ENCODE measurements at regions not wholly inside any gene's neighbourhood (a gene's known extent, or its start where the extent isn't known, plus 50 kb on each side); places are given as distances from the start of the nearest gene placed in this dataset.
"Not testable (repeated sequence)": the region's sequence is repeated elsewhere in the genome, so short reads cannot be mapped to it uniquely, and the experiment has no call there.

DNA sequence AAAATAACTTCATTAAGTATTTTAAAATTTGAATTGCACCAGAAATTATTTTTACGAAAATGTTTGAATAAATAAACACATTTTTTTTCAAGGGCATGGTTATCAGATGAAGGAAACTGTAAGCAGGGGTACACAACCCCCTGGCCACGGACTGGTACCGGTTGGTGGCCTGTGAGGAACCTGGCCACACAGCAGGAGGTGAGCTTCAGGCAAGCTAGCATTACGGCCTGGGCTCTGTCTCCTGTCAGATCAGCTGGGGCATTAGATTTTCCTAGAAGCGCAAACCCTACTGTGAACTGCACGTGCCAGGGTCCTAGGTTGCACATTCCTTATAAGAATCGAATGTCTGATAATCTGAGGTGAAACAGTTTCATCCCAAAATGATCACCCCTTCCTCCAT lies 1499.7 kb upstream of the AGA start:
- no peak for DNase-seq (ENCODE audit: low read depth in 3 of 3, low spot score in 1 of 3)

DNA sequence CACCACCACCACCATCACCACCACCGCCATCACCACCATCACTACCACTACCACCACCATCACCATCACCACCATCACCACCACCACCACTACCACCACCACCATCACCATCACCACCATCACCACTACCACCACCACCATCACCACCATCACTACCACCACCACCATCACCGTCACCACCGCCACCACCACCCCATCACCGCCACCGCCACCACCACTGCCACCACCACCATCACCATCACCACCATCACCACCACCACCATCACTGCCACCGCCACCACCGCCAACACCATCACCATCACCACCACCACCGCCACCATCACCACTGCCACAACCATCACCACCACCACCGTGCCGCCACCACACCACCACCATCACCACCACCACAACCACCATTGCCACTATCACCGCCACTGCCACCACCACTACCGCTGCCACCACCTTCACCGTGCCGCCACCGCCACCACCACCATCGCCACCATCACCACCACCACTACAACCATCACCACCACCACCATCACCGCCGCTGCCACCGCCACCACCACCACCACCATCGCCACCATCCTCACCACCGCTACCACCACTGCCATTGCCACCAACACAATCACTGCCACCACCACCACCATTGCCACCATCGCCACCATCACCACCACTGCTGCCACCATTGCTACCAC lies 1511.3 kb upstream of the AGA start:
- DNase-seq (ENCODE audit: low read depth in 3 of 3, low spot score in 1 of 3): no peak

DNA sequence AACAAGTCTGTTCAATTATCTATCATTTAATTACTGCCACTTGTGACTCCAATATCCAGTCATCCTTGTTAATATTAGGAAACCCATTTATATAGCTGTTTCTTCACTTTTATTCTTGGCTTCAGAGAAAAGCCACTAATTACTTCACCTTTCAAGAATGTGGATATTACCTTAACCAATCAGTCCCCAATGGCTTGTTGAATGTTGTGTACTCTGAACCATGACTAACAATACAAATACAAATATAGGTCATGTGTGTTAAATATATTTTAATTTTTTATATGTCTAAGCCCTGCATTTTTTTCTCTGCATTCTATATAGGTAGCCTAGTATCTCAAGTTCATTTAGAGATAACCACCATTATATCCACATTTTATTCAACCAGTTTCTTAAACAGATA lies 1513.4 kb upstream of the AGA start:
- DNase-seq (ENCODE audit: low read depth in 3 of 3, low spot score in 1 of 3): no peak

DNA sequence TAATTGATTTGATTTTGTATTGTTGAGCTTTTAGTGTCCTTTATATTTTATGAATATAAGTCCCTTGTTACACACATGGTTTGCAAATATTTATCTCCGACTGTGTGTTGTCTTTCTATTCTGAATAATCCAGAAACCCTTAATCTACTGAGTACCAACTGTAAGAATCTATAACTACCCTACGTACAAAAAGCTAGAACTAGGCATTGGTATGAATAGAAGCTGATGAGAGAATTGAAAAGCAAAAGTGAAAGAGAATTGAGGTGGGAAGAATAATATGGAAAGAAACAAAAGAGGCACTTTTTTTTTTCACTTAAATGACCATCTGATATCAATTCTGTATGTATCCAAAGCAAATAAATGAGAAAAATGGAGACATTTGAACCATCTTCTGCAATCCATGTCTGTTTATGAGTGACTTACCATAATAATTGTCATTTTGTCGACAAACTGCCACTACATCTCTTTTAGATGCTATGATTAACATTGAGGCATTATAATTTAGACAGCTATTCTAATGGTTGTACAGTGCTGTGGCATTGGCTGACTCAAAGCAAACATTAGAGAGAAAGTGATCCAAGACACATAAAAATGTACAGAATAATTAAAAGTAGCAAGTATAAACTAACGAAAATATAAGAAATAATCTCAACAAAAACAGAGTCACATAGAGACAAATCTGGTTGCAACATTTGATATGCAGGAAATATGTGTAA lies 1516.6 kb upstream of the AGA start:
- no peak for DNase-seq (ENCODE audit: low read depth in 3 of 3, low spot score in 1 of 3)

DNA sequence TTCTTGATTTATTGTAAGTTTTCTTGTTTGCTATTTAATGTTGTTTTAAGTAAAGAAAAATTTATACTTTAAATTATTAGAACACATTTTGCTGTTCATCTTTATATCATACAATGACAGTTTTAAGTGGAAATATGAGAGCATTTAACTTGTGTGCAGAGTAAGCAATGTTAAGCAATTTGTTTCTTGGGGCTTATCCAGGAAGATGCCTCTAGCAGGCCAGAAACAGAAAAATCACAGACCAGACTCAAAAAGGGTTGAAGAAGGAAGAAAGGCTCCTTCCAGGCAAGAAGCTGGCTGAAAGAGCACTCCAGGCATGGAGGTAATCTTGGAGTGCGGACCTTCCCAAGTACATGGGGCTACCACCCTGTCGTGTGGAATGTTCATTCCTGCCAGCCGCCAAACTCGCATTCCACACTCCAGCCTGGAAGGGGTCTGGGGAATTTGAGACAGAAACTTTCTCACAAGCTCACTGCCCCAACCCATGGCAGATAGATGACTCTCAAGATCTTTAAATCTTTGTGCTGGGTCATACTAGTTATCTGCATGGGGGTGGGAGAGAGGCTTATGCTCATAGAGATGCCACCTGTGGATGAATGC lies 1521.3 kb upstream of the AGA start:
- DNase-seq (ENCODE audit: low read depth in 3 of 3, low spot score in 1 of 3): no peak

DNA sequence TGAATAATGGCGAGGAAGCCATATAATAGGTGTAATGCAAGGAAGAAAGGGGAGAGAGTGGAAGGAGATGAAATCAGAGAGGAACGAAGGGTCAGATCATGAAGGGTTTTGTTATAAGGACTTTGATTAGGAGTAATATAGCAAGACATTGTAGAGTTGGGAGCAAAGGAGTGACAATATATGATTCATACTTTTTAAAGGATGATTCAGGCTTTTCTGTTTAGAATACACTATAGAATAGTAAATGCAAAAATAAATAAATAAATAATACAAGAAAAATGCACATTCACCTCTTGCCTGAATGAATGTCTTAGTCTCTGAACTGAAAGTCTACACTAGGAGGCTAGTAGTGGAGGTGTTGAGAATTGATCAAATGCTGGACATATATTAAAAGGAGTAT lies 1524.4 kb upstream of the AGA start:
- DNase-seq (ENCODE audit: low read depth in 3 of 3, low spot score in 1 of 3): no peak

DNA sequence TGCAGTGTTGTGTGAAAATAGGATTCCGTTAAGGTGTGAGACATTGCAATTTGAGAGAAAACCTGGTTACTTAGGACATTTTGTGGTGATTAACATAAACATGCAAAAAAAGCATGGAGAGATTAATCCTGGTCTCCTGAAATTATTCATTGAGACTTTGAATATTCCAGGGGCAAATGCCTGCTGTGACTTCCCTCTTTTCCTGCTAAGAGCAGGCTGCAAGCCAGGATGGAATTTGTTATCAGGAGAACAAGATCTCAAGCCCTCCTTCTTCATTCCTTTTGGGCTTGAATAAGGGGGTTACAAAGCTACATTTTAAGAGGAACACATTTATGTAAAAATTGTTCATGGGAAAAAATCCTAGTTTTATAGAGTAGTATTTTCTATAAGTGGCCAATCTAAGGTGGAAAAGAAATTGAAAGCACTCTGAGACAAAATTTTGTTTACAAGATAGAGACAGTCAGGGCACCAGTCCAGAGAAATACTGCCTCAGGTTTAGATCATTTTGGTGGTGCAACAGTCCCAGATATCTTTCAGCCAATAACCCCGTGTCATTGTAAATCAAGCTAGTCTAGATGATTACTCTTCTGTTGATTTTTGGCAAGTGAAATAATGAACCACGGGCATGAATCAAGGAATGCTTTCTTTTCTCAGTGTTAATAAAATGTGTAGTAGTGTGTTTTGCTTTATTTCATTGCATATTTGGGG lies 1528.3 kb upstream of the AGA start:
- no peak for DNase-seq (ENCODE audit: low read depth in 3 of 3, low spot score in 1 of 3)

DNA sequence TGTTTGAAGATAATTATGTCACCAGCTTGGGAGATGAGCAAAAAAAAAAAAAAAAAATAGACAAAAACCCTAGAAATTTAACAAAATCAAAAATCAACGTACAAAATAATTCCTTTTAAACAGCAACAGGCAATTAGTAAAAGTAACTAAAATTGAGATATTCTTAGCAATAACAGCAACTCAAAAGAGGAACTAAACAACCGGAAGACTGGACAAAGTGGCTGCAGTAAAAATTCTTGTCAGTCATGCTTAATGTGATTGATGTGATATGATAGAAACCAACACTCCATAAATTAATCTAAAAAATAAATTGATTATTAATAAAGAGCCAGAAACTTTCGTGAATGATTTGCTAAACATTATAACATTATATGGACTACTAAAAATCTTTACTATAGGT lies 1534.6 kb upstream of the AGA start:
- DNase-seq (ENCODE audit: low read depth in 3 of 3, low spot score in 1 of 3): no peak

DNA sequence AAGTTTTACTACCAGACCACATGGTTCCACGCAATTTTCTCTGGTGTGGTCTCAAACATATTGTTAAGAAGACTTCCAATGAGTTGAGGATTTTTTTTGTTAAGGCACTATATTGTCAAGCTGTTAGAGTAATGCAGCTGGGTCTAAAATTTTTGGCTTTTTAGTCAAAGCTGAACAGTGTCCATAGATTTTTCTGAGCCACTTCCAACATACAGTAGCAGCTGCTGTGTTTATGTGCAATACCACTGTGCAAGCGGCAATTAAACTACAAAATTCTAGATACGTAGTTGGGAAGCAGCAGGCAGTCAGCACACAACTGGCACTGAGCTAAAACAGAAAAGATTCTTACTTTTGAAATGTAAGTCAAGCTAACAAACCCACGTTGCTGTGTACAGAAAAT lies 1551.1 kb upstream of the AGA start:
- no peak for DNase-seq (ENCODE audit: low read depth in 3 of 3, low spot score in 1 of 3)

DNA sequence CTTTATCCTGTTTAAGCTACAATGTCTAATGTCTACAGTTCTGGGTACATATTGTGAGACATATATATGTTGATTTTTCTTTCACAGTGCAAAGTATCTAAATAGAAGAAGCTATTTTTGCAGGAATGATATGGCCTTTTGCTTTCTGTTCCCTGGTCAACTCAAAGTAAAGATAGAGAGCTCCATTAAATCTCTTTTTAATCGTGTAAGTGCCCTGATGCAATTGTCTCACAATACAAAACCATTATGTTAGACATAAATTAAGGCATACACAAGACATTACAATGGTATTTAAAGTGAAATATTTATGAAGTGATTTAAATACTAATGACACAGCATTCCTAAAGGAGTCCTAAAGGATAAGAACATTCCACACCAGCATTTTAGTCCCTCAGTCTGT lies 1559.7 kb upstream of the AGA start:
- no peak for DNase-seq (ENCODE audit: low read depth in 3 of 3, low spot score in 1 of 3)

DNA sequence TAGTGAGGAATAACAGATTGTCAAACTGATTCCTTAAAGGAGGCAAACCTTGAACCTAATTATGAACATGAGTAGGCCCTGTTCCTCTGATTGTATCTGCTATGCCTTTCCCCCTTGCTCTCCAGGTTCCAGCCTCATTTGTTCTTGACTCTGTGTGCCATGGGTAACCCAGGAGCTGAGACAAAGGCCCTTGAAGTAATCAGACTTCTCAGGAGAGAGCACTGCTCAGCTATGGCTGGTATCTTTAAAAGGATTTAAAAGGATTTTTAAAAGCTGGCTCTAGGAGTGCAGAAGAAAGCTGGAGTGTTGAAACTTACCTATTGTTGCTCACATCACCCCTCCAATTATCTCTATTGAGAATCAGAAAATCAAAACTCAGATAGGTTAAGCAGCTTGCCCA lies 1565.5 kb upstream of the AGA start:
- DNase-seq (ENCODE audit: low read depth in 3 of 3, low spot score in 1 of 3): no peak

DNA sequence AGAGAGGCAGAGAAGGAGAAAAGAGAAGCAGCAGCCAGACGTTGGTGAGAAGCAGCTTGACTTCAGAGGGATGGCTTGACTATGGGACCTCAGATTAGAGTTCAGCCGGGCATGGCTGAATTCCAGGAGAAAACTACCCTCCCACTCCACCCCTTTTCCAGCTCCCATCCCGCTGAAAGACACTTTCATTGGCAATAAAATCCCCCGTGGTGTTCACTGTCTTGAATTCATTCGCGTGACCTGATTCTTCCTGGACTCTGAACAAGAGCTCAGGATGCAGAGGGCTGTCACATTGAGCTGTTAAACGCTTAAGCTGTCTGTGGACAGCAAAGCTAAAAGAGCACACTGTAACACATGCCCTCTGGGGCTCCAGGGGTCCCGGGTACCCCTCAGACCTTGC lies 1575.3 kb upstream of the AGA start:
- no peak for DNase-seq (ENCODE audit: low read depth in 3 of 3, low spot score in 1 of 3)

DNA sequence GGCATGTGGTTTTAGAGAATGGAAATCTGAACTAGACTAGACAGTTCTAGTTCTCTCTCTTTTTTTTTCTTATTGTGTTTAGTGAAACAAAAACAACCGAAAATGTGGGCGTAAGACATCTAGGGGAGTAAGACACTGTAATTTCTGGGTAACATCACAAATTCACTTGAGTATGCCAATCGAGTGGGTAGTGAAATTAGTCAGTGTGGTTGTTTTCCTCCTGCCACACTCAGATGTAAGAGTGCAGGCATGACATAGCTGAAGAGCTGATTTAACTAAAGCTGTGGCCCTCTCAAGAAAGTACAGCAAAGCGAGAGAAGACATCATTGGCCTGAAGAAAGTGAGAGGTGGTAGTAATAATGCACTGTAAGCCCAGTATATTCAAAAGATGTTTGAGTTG lies 1585.3 kb upstream of the AGA start:
- no peak for DNase-seq (ENCODE audit: low read depth in 3 of 3, low spot score in 1 of 3)

DNA sequence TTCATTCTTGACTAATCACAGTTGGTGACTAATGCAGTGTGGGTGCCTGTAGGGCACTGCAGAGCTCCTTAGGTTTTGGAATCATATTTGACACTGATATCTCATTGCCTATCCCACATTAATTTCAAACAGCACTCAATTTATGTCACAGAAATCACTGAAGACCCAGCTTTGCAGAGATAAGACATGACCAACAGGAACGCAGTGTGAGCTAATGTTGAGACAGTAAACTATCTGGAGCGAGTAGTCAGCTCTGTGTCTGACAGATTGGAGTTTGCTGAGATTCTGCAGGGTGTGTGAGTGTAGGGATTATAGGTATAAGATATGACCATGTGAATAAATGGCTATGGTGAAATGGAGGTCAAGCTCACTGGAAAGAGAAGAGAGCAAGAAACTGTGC lies 1586.1 kb upstream of the AGA start:
- DNase-seq (ENCODE audit: low read depth in 3 of 3, low spot score in 1 of 3): no peak

DNA sequence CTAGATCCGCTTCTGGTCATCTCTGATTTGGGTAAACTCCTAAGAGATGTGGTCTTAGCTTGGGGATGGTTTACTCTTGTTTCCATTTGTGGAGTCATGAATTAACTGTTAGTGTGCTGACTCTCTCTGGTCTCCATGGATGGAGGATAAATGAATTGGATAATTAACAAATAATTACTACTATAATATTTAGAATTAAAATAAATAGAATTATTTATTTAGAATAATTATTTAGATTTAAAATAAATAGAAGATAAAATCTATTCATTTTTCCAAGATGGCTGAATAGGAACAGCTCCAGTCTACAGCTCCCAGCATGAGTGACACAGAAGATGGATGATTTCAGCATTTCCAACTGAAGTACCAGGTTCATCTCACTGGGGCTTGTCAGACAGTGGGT lies 1587.4 kb upstream of the AGA start:
- DNase-seq (ENCODE audit: low read depth in 3 of 3, low spot score in 1 of 3): no peak

DNA sequence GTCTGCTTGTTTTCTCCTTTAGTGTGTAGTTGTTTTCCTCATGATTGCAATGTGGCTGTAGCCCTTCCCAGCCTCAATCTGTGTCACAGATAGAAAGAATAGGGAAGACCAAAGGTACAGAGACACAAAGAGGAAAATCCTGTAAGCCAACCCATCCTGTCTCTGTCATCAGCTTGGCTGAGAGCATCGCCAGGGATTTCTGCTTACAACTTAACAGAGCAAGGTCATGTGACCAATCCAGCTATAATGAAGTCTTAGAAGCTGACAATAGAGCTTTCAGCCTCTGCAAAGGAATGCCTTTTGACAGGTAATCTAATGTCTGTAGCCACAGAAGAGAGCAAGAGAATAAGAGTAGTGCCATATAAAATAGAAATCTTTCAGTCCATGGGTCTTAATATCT lies 1598.0 kb upstream of the AGA start:
- DNase-seq (ENCODE audit: low read depth in 3 of 3, low spot score in 1 of 3): no peak

DNA sequence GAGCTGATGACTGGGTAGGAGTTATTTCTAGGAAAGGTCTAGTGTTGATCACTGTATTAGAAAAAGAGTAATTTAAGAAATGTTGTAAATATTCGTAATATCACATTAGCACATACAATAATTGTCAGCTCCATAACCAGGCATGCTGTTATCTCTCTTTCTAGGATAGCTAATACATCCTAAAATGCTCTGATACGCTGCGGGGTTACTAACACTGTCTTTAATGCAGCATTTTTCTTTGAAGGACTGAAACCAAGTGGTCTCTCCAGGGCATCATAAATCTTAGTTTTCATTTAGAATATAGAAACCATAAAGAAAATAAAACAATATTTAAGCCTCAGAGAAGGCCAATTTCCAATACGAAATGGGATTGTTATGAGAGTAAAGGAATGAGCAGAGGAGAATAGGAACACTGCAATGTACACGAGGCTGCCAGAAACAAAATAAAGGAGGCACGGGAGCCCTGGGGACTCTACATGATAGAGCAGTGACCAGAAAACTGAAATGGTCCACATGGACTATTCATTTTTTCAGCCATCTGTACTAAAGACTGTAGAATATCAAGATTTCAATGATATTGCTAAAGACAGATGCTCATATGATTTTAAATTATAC lies 1606.7 kb upstream of the AGA start:
- DNase-seq (ENCODE audit: low read depth in 3 of 3, low spot score in 1 of 3): no peak

DNA sequence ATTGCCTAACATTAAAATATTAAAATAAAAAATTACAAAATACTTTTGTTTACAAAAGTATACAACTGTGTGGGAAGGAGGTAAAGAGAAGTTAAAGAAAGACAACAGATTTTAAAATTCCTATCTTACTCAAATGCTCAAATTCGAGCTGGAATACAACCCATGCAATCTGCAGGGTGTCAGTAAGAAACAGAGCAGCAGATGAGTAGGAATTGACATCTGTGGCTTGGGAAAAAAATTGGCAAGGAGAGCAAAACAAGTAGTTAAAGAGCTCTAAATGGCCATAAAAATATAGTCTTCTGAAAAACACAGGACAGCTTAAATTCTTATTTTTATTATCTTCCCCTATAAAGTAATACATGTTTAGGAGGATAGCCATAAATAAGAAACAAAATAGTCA lies 1609.0 kb upstream of the AGA start:
- no peak for DNase-seq (ENCODE audit: low read depth in 3 of 3, low spot score in 1 of 3)

DNA sequence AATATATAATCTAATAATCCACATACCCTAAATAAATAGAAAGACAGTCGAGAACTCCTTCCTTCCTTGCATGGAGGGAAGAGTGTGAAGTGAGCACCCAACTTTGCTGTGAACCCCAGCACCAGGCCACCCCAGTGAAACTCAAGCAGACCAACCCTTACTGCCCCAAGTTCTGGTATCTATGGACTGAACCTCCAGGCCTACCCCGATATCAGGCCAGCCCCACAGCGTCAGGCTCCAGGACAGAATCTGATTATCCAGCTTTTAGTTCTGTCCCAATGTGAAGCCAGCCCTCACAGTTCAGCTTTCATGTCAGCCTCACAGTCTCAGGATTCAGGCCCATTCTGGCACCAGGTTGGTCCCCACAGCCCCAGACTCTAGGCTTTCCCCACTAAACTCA lies 1617.2 kb upstream of the AGA start:
- no peak for DNase-seq (ENCODE audit: low read depth in 3 of 3, low spot score in 1 of 3)

DNA sequence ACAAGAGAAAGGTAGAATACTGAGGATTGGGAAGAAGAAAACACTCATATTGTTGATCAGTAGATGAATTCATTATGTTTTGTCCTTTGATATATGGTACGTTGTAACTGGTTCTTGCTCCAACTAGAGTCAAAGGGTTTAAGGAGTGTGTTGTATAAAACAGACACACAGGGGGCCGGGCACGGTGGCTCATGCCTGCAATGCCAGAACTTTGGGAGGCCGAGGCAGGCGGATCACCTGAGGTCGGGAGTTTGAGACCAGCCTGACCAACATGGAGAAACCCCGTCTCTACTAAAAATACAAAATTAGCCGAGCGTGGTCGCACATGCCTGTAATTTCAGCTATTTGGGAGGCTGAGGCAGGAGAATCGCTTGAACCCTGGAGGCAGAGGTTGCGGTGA lies 1624.0 kb upstream of the AGA start:
- not testable (repeated sequence) for DNase-seq (ENCODE audit: low read depth in 3 of 3, low spot score in 1 of 3)

DNA sequence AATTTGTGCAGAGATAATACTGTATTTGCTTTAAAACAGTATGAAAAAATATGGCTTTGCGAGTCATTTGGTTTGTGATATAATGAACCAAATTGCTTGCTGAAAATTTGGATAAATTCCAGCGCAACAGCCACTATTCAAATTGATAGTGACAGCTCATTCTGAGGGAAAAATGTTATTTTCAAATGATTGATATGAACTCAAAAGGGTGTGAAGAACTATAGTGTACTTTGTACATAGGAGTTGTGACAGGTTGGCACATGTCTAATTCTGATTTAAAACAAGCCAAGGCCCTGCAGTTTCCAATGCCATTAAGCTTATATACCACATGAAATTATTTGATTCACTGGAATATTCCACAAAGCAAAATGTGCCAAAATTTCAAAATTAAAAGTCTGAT lies 1628.9 kb upstream of the AGA start:
- DNase-seq (ENCODE audit: low read depth in 3 of 3, low spot score in 1 of 3): no peak

DNA sequence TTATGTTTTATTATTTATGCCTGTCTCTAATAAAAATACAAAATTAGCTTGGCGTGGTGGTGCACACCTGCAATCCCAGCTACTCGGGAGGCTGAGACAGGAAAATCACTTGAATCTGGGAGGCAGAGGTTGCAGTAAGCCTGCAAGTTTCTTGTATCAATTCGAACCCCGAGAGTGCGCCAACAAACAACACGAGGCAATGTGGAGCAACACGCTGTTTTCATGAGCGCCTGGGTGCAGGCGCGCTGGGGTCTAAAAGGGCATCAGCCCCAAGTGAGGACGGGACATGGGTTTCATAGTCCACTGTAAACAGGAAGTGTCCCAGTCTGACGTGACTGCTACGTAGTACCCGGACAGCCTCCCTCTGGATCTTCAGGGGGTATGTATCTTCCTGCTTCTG lies 1634.6 kb upstream of the AGA start:
- no peak for DNase-seq (ENCODE audit: low read depth in 3 of 3, low spot score in 1 of 3)
